HCT116 (cell line): ENCODE measurements at regions not wholly inside any gene's neighbourhood (a gene's known extent, or its start where the extent isn't known, plus 50 kb on each side); places are given as distances from the start of the nearest gene placed in this dataset.

Source experiments
- ATAC-seq: fragments of 200-7000 bp; cut with Tn5 transposase; 2 replicates; pipeline ENCODE4 v1.9.1; 2020; ENCODE audit warnings: mild to moderate bottlenecking, moderate library complexity
- BruUV-seq: library from RNA; stranded (reverse); fragments of 400-500 nt; replicated peaks from 2 replicates; lab custom pipeline; 2021; lab: Mats Ljungman, UMichigan
- CTCF ChIA-PET: fragments of 300-600 bp; sonication (Branson Sonifier 250); formaldehyde crosslinking; loops from one replicate; lab custom pipeline; 2021; ENCODE audit warnings: antibody characterized with exemption; lab: Charles Lee
- POLR2A ChIA-PET: fragments of 300-600, 350-600 bp; sonication (Branson Sonifier 250); formaldehyde crosslinking; loops from one replicate; lab custom pipeline; 2021; ENCODE audit warnings: antibody characterized with exemption; lab: Charles Lee
- RAD21 ChIA-PET, 2 experiments: fragments of 300-600 bp; sonication (Branson Sonifier 250); formaldehyde crosslinking; loops; one replicate each; lab custom pipeline; 2023; ENCODE audit warnings: low total read pairs in 2 of 2; ENCODE audit not compliant: uncharacterized antibody in 2 of 2, unreplicated experiment in 2 of 2, low non-redundant PET in 1 of 2; lab: Charles Lee
- DNase-seq: peaks from one replicate; pipeline ENCODE4 v3.0.0-alpha.2; 2010; ENCODE audit warnings: low read depth, low spot score
- H2AFZ ChIP-seq: fragments of 200-600 bp; shearing (Covaris generic), sonication (generic); 2 replicates; pipeline ENCODE4 v1.6.1; 2017; ENCODE audit warnings: low read depth, mixed run types, mixed read lengths, antibody characterized with exemption, low read length; ENCODE audit not compliant: poor library complexity, severe bottlenecking
- H3K27ac ChIP-seq: 2 replicates; pipeline ENCODE4 v1.5.1; 2012; ENCODE audit warnings: low read depth, low read length
- H3K27me3 ChIP-seq: fragments of 200-600 bp; sonication (generic); 2 replicates; pipeline ENCODE4 v1.6.1; 2016; ENCODE audit warnings: mixed run types, low read length, mixed read lengths; ENCODE audit not compliant: insufficient read depth
- H3K36me3 ChIP-seq, 2 experiments: fragments of 200-500 bp in 1 of 2; fragments of 200-600 bp in 1 of 2; sonication (Bioruptor generic) in 1 of 2; sonication (generic) in 1 of 2; 2 replicates each; pipeline versions ENCODE4 v1.5.1 to v1.6.1; 2014 to 2016; ENCODE audit warnings: low read length in 2 of 2, inconsistent platforms in 1 of 2, mixed read lengths in 1 of 2, mixed run types in 1 of 2; ENCODE audit not compliant: insufficient read depth in 2 of 2, control insufficient read depth in 1 of 2
- H3K4me1 ChIP-seq, 2 experiments: fragments of 200-600 bp in 1 of 2; sonication (generic) in 1 of 2; 2 replicates each; pipeline versions ENCODE4 v1.5.1 to v1.6.1; 2012 to 2017; ENCODE audit warnings: low read length in 2 of 2, inconsistent platforms in 1 of 2, mild to moderate bottlenecking in 1 of 2, mixed read lengths in 1 of 2, mixed run types in 1 of 2, moderate library complexity in 1 of 2; ENCODE audit not compliant: insufficient read depth in 2 of 2, control insufficient read depth in 1 of 2
- H3K4me2 ChIP-seq: fragments of 200-600 bp; sonication (generic); 2 replicates; pipeline ENCODE4 v1.6.1; 2017; ENCODE audit warnings: mixed run types, low read length, mixed read lengths
- H3K4me3 ChIP-seq, 2 experiments: fragments of 200-600 bp in 1 of 2; sonication (generic) in 1 of 2; replicated peaks in 1 of 2; 2 replicates each; pipeline ENCODE4 v1.5.1; 2011 to 2016; ENCODE audit warnings: low read length in 2 of 2, control low read depth in 1 of 2, low read depth in 1 of 2, mild to moderate bottlenecking in 1 of 2, mixed read lengths in 1 of 2, mixed run types in 1 of 2
- H3K79me2 ChIP-seq: fragments of 200-600 bp; sonication (generic); 2 replicates; pipeline ENCODE4 v1.6.1; 2017; ENCODE audit warnings: mild to moderate bottlenecking, mixed run types, low read length, moderate library complexity, mixed read lengths; ENCODE audit not compliant: insufficient read depth
- H3K9ac ChIP-seq: fragments of 200-600 bp; sonication (generic); 2 replicates; pipeline ENCODE4 v1.6.1; 2016; ENCODE audit warnings: low read length, mixed read lengths
- H3K9me2 ChIP-seq: fragments of 200-600 bp; sonication (generic), shearing (Covaris generic); 2 replicates; pipeline ENCODE4 v1.6.1; 2017; ENCODE audit warnings: mixed run types, mild to moderate bottlenecking, moderate library complexity; ENCODE audit not compliant: insufficient read depth
- H3K9me3 ChIP-seq, 2 experiments: fragments of 200-500 bp in 1 of 2; fragments of 200-600 bp in 1 of 2; sonication (Bioruptor generic) in 1 of 2; sonication (generic) in 1 of 2; 2 replicates each; pipeline ENCODE4 v1.6.1; 2014 to 2017; ENCODE audit warnings: low read length in 2 of 2, mixed read lengths in 2 of 2, inconsistent platforms in 1 of 2, low read depth in 1 of 2, mild to moderate bottlenecking in 1 of 2, mixed run types in 1 of 2, moderate library complexity in 1 of 2; ENCODE audit not compliant: control insufficient read depth in 1 of 2, insufficient read depth in 1 of 2
- H4K20me1 ChIP-seq: fragments of 200-600 bp; sonication (generic), shearing (Covaris generic); 2 replicates; pipeline ENCODE4 v1.6.1; 2017; ENCODE audit warnings: mixed run types, mild to moderate bottlenecking, moderate library complexity; ENCODE audit not compliant: insufficient read depth
- ATF3 ChIP-seq: IDR thresholded peaks from 2 replicates; pipeline ENCODE4 v1.6.1; 2012
- CBX3 ChIP-seq: IDR thresholded peaks from 2 replicates; pipeline ENCODE4 v1.6.1; 2012; ENCODE audit warnings: low read depth
- CTCF ChIP-seq, 3 experiments: fragments of 200-600 bp in 1 of 3; sonication (generic) in 1 of 3; IDR thresholded peaks in 2 of 3; conservative IDR thresholded peaks in 1 of 3; 2 replicates each; pipeline ENCODE4 v1.5.1; 2012 to 2017; ENCODE audit warnings: low read depth in 2 of 3, low read length in 2 of 3, antibody characterized with exemption in 1 of 3, borderline replicate concordance in 1 of 3, control low read depth in 1 of 3, mild to moderate bottlenecking in 1 of 3, mixed read lengths in 1 of 3, mixed run types in 1 of 3, moderate library complexity in 1 of 3; ENCODE audit not compliant: insufficient read depth in 1 of 3
- EGR1 ChIP-seq: IDR thresholded peaks from 2 replicates; pipeline ENCODE4 v1.6.1; 2012; ENCODE audit warnings: low read depth
- EZH2 ChIP-seq: fragments of 200-600 bp; sonication (generic); IDR thresholded peaks from 2 replicates; pipeline ENCODE4 v1.6.1; 2017; ENCODE audit warnings: antibody characterized with exemption, mixed run types
- EZH2phosphoT487 ChIP-seq: fragments of 200-600 bp; IDR thresholded peaks from 2 replicates; pipeline ENCODE4 v1.6.1; 2018; ENCODE audit warnings: antibody characterized with exemption, borderline replicate concordance
- FOSL1 ChIP-seq: IDR thresholded peaks from 2 replicates; pipeline ENCODE4 v1.6.1; 2012; ENCODE audit warnings: low read depth
- MAX ChIP-seq: IDR thresholded peaks from 2 replicates; pipeline ENCODE4 v1.6.1; 2012
- POLR2AphosphoS5 ChIP-seq: IDR thresholded peaks from 2 replicates; pipeline ENCODE4 v1.6.1; 2011; ENCODE audit warnings: mild to moderate bottlenecking, low read depth, low read length, moderate library complexity
- RAD21 ChIP-seq: IDR thresholded peaks from 2 replicates; pipeline ENCODE4 v1.6.1; 2012; ENCODE audit warnings: low read depth, mild to moderate bottlenecking
- REST ChIP-seq: IDR thresholded peaks from 2 replicates; pipeline ENCODE4 v1.6.1; 2012; ENCODE audit warnings: low read depth
- SIN3A ChIP-seq: IDR thresholded peaks from 2 replicates; pipeline ENCODE4 v1.6.1; 2012; ENCODE audit warnings: low read depth
- SP1 ChIP-seq: IDR thresholded peaks from 2 replicates; pipeline ENCODE4 v1.6.1; 2012; ENCODE audit warnings: low read depth
- SRF ChIP-seq: IDR thresholded peaks from 2 replicates; pipeline ENCODE4 v1.6.1; 2012; ENCODE audit warnings: low read depth
- TCF7L2 ChIP-seq: IDR thresholded peaks from 2 replicates; pipeline ENCODE4 v1.7.0; 2011; ENCODE audit warnings: borderline replicate concordance, inconsistent platforms; ENCODE audit not compliant: insufficient read depth, insufficient read length; ENCODE audit errors: extremely low read depth
- YY1 ChIP-seq: IDR thresholded peaks from 2 replicates; pipeline ENCODE4 v1.6.1; 2011; ENCODE audit warnings: low read length, low read depth, moderate library complexity, mild to moderate bottlenecking; ENCODE audit not compliant: insufficient replicate concordance; ENCODE audit errors: extremely low read depth
- ZFX ChIP-seq: fragments of 450-650 bp; IDR thresholded peaks from 2 replicates; pipeline ENCODE4 v1.6.1; 2017
- intact Hi-C: fragments of 100-400 bp; cut with micrococcal nuclease; formaldehyde crosslinking; loops from 2 replicates; pipeline ENCODE4 v1.10.0; 2022

- TF ChIP-seq REST: no peak
These were observed 387.9 kb downstream of the DEPDC1B start (continued) for GRCh38 chr5:60312098-60312497.

GRCh38 chr5:60299944-60300343, 400.0 kb downstream of the DEPDC1B start:
- no peak for ATAC-seq
- Histone ChIP-seq H3K27ac (no peak overlapping the region), H3K36me3 (no peaks in the 10 kb centered on the region), H3K79me2 (no peaks in the 10 kb centered on the region), H4K20me1 (no peaks in the 10 kb centered on the region), H3K4me2 (no peak overlapping the region), H3K9me3 (no peaks in the 10 kb centered on the region), H3K27me3 (no peaks in the 10 kb centered on the region), H3K9me2 (no peaks in the 10 kb centered on the region), H3K4me3 (no peak overlapping the region), H3K4me1 (no peaks in the 10 kb centered on the region), H3K9ac (no peak overlapping the region), H2AFZ (no peak overlapping the region)
- DNase-seq: no peak
- no TSS peak for BruUV-seq
- CTCF ChIA-PET: no interaction called here
- POLR2A ChIA-PET: no interaction called here
- intact Hi-C loops: loop anchor here (5.0 kb wide), 1 partner anchor 82 kb away; no protein-coding TSS in a partner anchor
- RAD21 ChIA-PET: no interaction called here
- TF ChIP-seq ATF3 (no peak), SP1 (no peak), REST (no peak), TCF7L2 (no peak), EGR1 (no peak), EZH2 (no peak), EZH2phosphoT487 (no peak), FOSL1 (no peak), SRF (no peak), YY1 (no peak), ZFX (no peak), MAX (no peak), POLR2AphosphoS5 (no peak), RAD21 (no peak), CBX3 (no peak), CTCF (IDR thresholded peaks at IDR 0.05 in 2 of 3, conservative IDR thresholded peaks at IDR 0.05 in 1 of 3; ENCODE audit: borderline replicate concordance in 1 of 3, insufficient read depth in 1 of 3, low read depth in 2 of 3, low read length in 2 of 3) (no peak), SIN3A (no peak)
